ENCODE measurements at regions not wholly inside any gene's neighbourhood (a gene's known extent, or its start where the extent isn't known, plus 50 kb on each side); places are given as distances from the start of the nearest gene placed in this dataset.

DNA sequence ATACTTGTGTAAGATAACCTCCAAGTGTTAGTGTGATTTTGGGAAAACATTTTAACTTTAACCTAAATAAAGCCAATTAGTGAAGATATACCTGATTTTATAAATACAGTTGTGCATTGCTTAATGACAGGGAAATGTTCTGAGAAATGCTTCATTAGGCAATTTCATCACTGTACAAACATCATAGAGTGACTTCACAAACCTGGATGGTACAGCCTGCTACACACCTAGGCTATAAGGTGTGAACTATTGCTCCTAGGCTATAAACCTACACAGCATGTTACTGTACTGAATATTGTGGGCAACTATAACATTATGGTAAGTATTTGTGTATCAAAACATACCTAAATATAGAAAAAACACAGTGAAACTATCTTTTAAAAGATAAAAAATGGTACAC lies 166.8 kb upstream of the TARS1 start:
- no peak for TF ChIP-seq EZH2phosphoT487 (IDR thresholded peaks at IDR 0.05; ENCODE audit: low read length)
- TF ChIP-seq, protein P1, sequence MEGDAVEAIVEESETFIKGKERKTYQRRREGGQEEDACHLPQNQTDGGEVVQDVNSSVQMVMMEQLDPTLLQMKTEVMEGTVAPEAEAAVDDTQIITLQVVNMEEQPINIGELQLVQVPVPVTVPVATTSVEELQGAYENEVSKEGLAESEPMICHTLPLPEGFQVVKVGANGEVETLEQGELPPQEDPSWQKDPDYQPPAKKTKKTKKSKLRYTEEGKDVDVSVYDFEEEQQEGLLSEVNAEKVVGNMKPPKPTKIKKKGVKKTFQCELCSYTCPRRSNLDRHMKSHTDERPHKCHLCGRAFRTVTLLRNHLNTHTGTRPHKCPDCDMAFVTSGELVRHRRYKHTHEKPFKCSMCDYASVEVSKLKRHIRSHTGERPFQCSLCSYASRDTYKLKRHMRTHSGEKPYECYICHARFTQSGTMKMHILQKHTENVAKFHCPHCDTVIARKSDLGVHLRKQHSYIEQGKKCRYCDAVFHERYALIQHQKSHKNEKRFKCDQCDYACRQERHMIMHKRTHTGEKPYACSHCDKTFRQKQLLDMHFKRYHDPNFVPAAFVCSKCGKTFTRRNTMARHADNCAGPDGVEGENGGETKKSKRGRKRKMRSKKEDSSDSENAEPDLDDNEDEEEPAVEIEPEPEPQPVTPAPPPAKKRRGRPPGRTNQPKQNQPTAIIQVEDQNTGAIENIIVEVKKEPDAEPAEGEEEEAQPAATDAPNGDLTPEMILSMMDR (IDR thresholded peaks at IDR 0.05; ENCODE audit: low read length) = no peak
